ENCODE measurements at regions not wholly inside any gene's neighbourhood (a gene's known extent, or its start where the extent isn't known, plus 50 kb on each side); places are given as distances from the start of the nearest gene placed in this dataset.

GRCh38 chr2:120611961-120612360 is 123.7 kb upstream of the GLI2 start:
- TF ChIP-seq EZH2 (IDR thresholded peaks at IDR 0.05; ENCODE audit: borderline replicate concordance, low read depth, low read length, poor library complexity, severe bottlenecking) = no peak
- TF ChIP-seq CTCF (conservative IDR thresholded peaks at IDR 0.05; ENCODE audit: low read depth, low read length) = no peak
- Histone ChIP-seq H3K27me3 (replicated peaks; ENCODE audit: insufficient read depth, low read depth, low read length, poor library complexity) (no peaks in the 10 kb centered on the region), H3K27ac (ENCODE audit: low read depth, low read length, poor library complexity, severe bottlenecking) (no peak overlapping the region), H3K36me3 (ENCODE audit: insufficient read depth, low read length, poor library complexity, severe bottlenecking) (no peaks in the 10 kb centered on the region), H3K9me3 (ENCODE audit: low read depth, low read length, poor library complexity, severe bottlenecking) (no peaks in the 10 kb centered on the region), H3K4me3 (ENCODE audit: low read depth, low read length, poor library complexity, severe bottlenecking) (no peak overlapping the region), H3K4me1 (ENCODE audit: insufficient read depth, low read length, poor library complexity, severe bottlenecking) (no peaks in the 10 kb centered on the region)
- BruUV-seq (replicated peaks) = no TSS peak
- intact Hi-C loops (cut with micrococcal nuclease; ENCODE audit: unreplicated experiment) = no loop called here
- CTCF ChIA-PET = no interaction called here
- POLR2A ChIA-PET (ENCODE audit: low non-redundant PET) = no interaction called here
- no peak for DNase-seq (ENCODE audit: low spot score)

GRCh38 chr2:120612471-120612870 is 123.2 kb upstream of the GLI2 start:
- Histone ChIP-seq H3K9me3 (ENCODE audit: low read depth, low read length, poor library complexity, severe bottlenecking) (no peaks in the 10 kb centered on the region), H3K27me3 (replicated peaks; ENCODE audit: insufficient read depth, low read depth, low read length, poor library complexity) (no peaks in the 10 kb centered on the region), H3K27ac (ENCODE audit: low read depth, low read length, poor library complexity, severe bottlenecking) (no peak overlapping the region), H3K4me1 (ENCODE audit: insufficient read depth, low read length, poor library complexity, severe bottlenecking) (no peaks in the 10 kb centered on the region), H3K36me3 (ENCODE audit: insufficient read depth, low read length, poor library complexity, severe bottlenecking) (no peaks in the 10 kb centered on the region), H3K4me3 (ENCODE audit: low read depth, low read length, poor library complexity, severe bottlenecking) (no peak overlapping the region)
- intact Hi-C loops (cut with micrococcal nuclease; ENCODE audit: unreplicated experiment) = no loop called here
- BruUV-seq (replicated peaks) = no TSS peak
- TF ChIP-seq EZH2 (IDR thresholded peaks at IDR 0.05; ENCODE audit: borderline replicate concordance, low read depth, low read length, poor library complexity, severe bottlenecking) (no peak), CTCF (conservative IDR thresholded peaks at IDR 0.05; ENCODE audit: low read depth, low read length) (no peak)
- DNase-seq (ENCODE audit: low spot score) = no peak
- ChIA-PET CTCF (no interaction called here), POLR2A (ENCODE audit: low non-redundant PET) (no interaction called here)

- ChIA-PET CTCF (no interaction called here), POLR2A (ENCODE audit: low non-redundant PET) (no interaction called here)
- Histone ChIP-seq H3K27me3 (replicated peaks; ENCODE audit: insufficient read depth, low read depth, low read length, poor library complexity) (no peaks in the 10 kb centered on the region), H3K9me3 (ENCODE audit: low read depth, low read length, poor library complexity, severe bottlenecking) (no peaks in the 10 kb centered on the region), H3K4me3 (ENCODE audit: low read depth, low read length, poor library complexity, severe bottlenecking) (no peak overlapping the region), H3K4me1 (ENCODE audit: insufficient read depth, low read length, poor library complexity, severe bottlenecking) (no peaks in the 10 kb centered on the region), H3K36me3 (ENCODE audit: insufficient read depth, low read length, poor library complexity, severe bottlenecking) (no peaks in the 10 kb centered on the region), H3K27ac (ENCODE audit: low read depth, low read length, poor library complexity, severe bottlenecking) (no peak overlapping the region)
- TF ChIP-seq EZH2 (IDR thresholded peaks at IDR 0.05; ENCODE audit: borderline replicate concordance, low read depth, low read length, poor library complexity, severe bottlenecking) (no peak), CTCF (conservative IDR thresholded peaks at IDR 0.05; ENCODE audit: low read depth, low read length) (no peak)
- no peak for DNase-seq (ENCODE audit: low spot score)
- no TSS peak for BruUV-seq (replicated peaks)
- intact Hi-C loops (cut with micrococcal nuclease; ENCODE audit: unreplicated experiment) = no loop called here
These were observed 122.7 kb upstream of the GLI2 start for GRCh38 chr2:120612931-120613330.
